HEK293 (cell line): ENCODE measurements at regions not wholly inside any gene's neighbourhood (a gene's known extent, or its start where the extent isn't known, plus 50 kb on each side); places are given as distances from the start of the nearest gene placed in this dataset.

Experiments used
- CTCF ChIA-PET: fragments of 350-600 bp; formaldehyde crosslinking; extraction: SDS; loops from one replicate; lab custom pipeline; 2021; ENCODE audit warnings: antibody characterized with exemption; lab: Yijun Ruan, JAX
- POLR2A ChIA-PET: fragments of 300-600 bp; formaldehyde crosslinking; extraction: SDS; loops from one replicate; lab custom pipeline; 2020; ENCODE audit warnings: antibody characterized with exemption, inconsistent platforms; lab: Yijun Ruan, JAX
- H3K27ac ChIP-seq: fragments of 200-500 bp; sonication (Bioruptor generic); 2 replicates; pipeline ENCODE4 v1.5.1; 2014; ENCODE audit warnings: low read depth, low read length, control low read depth, inconsistent platforms; ENCODE audit errors: extremely low read depth
- H3K36me3 ChIP-seq, 2 experiments: fragments of 200-500 bp in 1 of 2; sonication (Bioruptor generic) in 1 of 2; 1 replicate in 1 of 2; 2 replicates in 1 of 2; pipeline ENCODE4 v1.5.1; 2014 to 2017; ENCODE audit warnings: inconsistent platforms in 2 of 2, low read length in 2 of 2; ENCODE audit not compliant: control insufficient read depth in 2 of 2, insufficient read depth in 1 of 2
- H3K4me1 ChIP-seq: fragments of 200-500 bp; sonication (Bioruptor generic); 2 replicates; pipeline ENCODE4 v1.5.1; 2014; ENCODE audit warnings: mild to moderate bottlenecking, low read length, inconsistent platforms; ENCODE audit not compliant: control insufficient read depth, insufficient read depth
- H3K4me3 ChIP-seq: 2 replicates; pipeline ENCODE4 v1.5.1; 2011; ENCODE audit warnings: low read depth, mild to moderate bottlenecking, control low read depth, low read length, moderate library complexity
- H3K9me3 ChIP-seq: fragments of 200-500 bp; sonication (Bioruptor generic); 2 replicates; pipeline ENCODE4 v1.5.1; 2014; ENCODE audit warnings: low read depth, low read length, inconsistent platforms; ENCODE audit not compliant: control insufficient read depth, insufficient read depth
- SALL2 ChIP-seq: fragments of 450-650 bp; formaldehyde crosslinking; IDR thresholded peaks from 2 replicates; pipeline ENCODE4 v1.5.0; 2017; ENCODE audit warnings: missing biosample characterization, mild to moderate bottlenecking, missing genetic modification characterization, borderline replicate concordance
- SETDB1 ChIP-seq: IDR thresholded peaks from one replicate; pipeline ENCODE4 v1.6.1; 2017; ENCODE audit warnings: mild to moderate bottlenecking, low read length, moderate library complexity, mixed read lengths; ENCODE audit not compliant: insufficient read length
- TCF7L2 ChIP-seq: IDR thresholded peaks from 2 replicates; pipeline ENCODE4 v1.6.1; 2011; ENCODE audit warnings: low read depth, mild to moderate bottlenecking, inconsistent platforms, low read length, moderate library complexity, borderline replicate concordance
- ZNF112 ChIP-seq: fragments of 450-650 bp; formaldehyde crosslinking; IDR thresholded peaks from 2 replicates; pipeline ENCODE4 v1.5.0; 2017; ENCODE audit warnings: missing biosample characterization, missing genetic modification characterization
- ZNF140 ChIP-seq: fragments of 450-650 bp; formaldehyde crosslinking; IDR thresholded peaks from 2 replicates; pipeline ENCODE4 v1.5.1; 2016; ENCODE audit warnings: missing biosample characterization, missing genetic modification characterization
- ZNF354C ChIP-seq: fragments of 450-650 bp; formaldehyde crosslinking; IDR thresholded peaks from 2 replicates; pipeline ENCODE4 v1.5.1; 2016; ENCODE audit warnings: missing biosample characterization, missing genetic modification characterization, low read depth, borderline replicate concordance
- ZNF521 ChIP-seq: fragments of 450-650 bp; formaldehyde crosslinking; IDR thresholded peaks from 2 replicates; pipeline ENCODE4 v1.5.1; 2017; ENCODE audit warnings: missing biosample characterization, mild to moderate bottlenecking, missing genetic modification characterization
- ZNF555 ChIP-seq: fragments of 450-650 bp; formaldehyde crosslinking; conservative IDR thresholded peaks from 2 replicates; pipeline ENCODE4 v1.5.1; 2017; ENCODE audit warnings: missing biosample characterization, mild to moderate bottlenecking, missing genetic modification characterization, inconsistent platforms
- ZNF558 ChIP-seq: fragments of 450-650 bp; formaldehyde crosslinking; IDR thresholded peaks from 2 replicates; pipeline ENCODE4 v1.5.1; 2016; ENCODE audit warnings: missing biosample characterization, missing genetic modification characterization
- ZNF626 ChIP-seq: fragments of 450-650 bp; sonication (Bioruptor Pico); formaldehyde crosslinking; IDR thresholded peaks from 2 replicates; pipeline ENCODE4 v1.5.1; 2018; ENCODE audit warnings: missing biosample characterization, missing genetic modification characterization, inconsistent platforms
- ZNF639 ChIP-seq: fragments of 450-650 bp; formaldehyde crosslinking; IDR thresholded peaks from 2 replicates; pipeline ENCODE4 v1.5.1; 2016; ENCODE audit warnings: missing biosample characterization, missing genetic modification characterization
- ZNF654 ChIP-seq: fragments of 450-650 bp; formaldehyde crosslinking; IDR thresholded peaks from 2 replicates; pipeline ENCODE4 v1.5.1; 2016; ENCODE audit warnings: low read depth, missing biosample characterization, missing genetic modification characterization
- ZNF792 ChIP-seq: fragments of 450-650 bp; formaldehyde crosslinking; IDR thresholded peaks from 2 replicates; pipeline ENCODE4 v1.5.1; 2016; ENCODE audit warnings: missing biosample characterization, missing genetic modification characterization
- ZNF843 ChIP-seq: fragments of 450-650 bp; formaldehyde crosslinking; IDR thresholded peaks from 2 replicates; pipeline ENCODE4 v1.5.1; 2016; ENCODE audit warnings: missing biosample characterization, missing genetic modification characterization
- ZSCAN16 ChIP-seq: fragments of 450-650 bp; formaldehyde crosslinking; IDR thresholded peaks from 2 replicates; pipeline ENCODE4 v1.5.1; 2016; ENCODE audit warnings: missing biosample characterization, missing genetic modification characterization
- TF ChIP-seq, protein P1 (sequence below): fragments of 450-650 bp; formaldehyde crosslinking; IDR thresholded peaks from 2 replicates; pipeline ENCODE4 v1.5.1; 2017; ENCODE audit warnings: missing biosample characterization, missing genetic modification characterization
- TF ChIP-seq, protein P2 (sequence below): fragments of 450-650 bp; formaldehyde crosslinking; IDR thresholded peaks from 2 replicates; pipeline ENCODE4 v1.5.1; 2016; ENCODE audit warnings: missing biosample characterization, missing genetic modification characterization
- TF ChIP-seq, protein P3 (sequence below): fragments of 450-650 bp; formaldehyde crosslinking; conservative IDR thresholded peaks from 2 replicates; pipeline ENCODE4 v1.5.1; 2016; ENCODE audit warnings: low read depth, missing biosample characterization, missing genetic modification characterization
- TF ChIP-seq, protein P4 (sequence below): fragments of 450-650 bp; formaldehyde crosslinking; IDR thresholded peaks from 2 replicates; pipeline ENCODE4 v1.5.1; 2016; ENCODE audit warnings: missing biosample characterization, missing genetic modification characterization

DNA sequence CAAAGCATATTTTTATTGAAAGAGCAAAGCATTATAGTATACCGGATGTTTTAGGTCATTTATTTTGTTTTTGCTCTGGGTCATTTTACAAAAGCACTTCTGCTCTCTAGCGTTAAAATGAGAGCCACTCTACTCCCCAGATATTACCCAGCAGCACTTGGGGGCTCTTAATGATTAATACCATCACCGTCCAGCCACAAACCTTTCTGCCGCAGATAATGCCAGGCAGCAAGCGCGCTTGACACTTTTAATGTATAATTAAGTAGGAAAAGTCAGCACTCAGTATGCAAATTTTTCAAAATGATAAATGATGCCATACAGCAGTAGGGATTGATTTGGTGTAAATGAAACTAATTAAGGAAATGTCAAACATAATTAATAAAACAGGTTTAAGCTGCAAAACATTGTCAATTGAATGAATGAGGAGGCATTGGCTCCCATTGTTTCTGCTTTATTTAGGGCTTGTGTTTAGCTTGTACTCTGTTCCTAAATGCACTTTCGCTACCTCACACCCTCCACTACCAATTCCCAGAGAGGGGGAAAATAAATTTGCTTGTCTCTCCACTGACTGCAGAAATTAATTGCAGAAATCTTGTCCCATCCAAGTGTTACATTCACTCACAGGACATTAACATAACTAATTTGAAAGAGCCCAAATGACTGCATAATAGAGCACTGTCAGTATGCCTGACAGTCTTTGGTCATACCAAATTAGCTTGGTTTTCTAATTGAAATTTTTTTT, 358.8 kb upstream of the ARRDC3 start:
- Histone ChIP-seq H3K27ac (no peak overlapping the region), H3K9me3 (no peaks in the 10 kb centered on the region), H3K4me3 (no peak overlapping the region), H3K4me1 (no peaks in the 10 kb centered on the region), H3K36me3 (no peaks in the 10 kb centered on the region)
- ChIA-PET CTCF (no interaction called here), POLR2A (no interaction called here)
- no peak for TF ChIP-seq ZNF843 (tag by site-specific recombination)
- TF ChIP-seq, protein P1, sequence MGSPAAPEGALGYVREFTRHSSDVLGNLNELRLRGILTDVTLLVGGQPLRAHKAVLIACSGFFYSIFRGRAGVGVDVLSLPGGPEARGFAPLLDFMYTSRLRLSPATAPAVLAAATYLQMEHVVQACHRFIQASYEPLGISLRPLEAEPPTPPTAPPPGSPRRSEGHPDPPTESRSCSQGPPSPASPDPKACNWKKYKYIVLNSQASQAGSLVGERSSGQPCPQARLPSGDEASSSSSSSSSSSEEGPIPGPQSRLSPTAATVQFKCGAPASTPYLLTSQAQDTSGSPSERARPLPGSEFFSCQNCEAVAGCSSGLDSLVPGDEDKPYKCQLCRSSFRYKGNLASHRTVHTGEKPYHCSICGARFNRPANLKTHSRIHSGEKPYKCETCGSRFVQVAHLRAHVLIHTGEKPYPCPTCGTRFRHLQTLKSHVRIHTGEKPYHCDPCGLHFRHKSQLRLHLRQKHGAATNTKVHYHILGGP (tag by site-specific recombination), result no peak
- TF ChIP-seq, protein P2, sequence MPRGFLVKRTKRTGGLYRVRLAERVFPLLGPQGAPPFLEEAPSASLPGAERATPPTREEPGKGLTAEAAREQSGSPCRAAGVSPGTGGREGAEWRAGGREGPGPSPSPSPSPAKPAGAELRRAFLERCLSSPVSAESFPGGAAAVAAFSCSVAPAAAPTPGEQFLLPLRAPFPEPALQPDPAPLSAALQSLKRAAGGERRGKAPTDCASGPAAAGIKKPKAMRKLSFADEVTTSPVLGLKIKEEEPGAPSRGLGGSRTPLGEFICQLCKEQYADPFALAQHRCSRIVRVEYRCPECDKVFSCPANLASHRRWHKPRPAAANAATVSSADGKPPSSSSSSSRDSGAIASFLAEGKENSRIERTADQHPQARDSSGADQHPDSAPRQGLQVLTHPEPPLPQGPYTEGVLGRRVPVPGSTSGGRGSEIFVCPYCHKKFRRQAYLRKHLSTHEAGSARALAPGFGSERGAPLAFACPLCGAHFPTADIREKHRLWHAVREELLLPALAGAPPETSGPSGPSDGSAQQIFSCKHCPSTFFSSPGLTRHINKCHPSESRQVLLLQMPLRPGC (tag by site-specific recombination), result no peak
- TF ChIP-seq SALL2 (tag by site-specific recombination), result no peak
- no peak for TF ChIP-seq TCF7L2
- TF ChIP-seq ZNF354C (tag by site-specific recombination), result no peak

GRCh38 chr5:91730026-91730425, 346.9 kb upstream of the ARRDC3 start:
- ChIA-PET POLR2A (no interaction called here), CTCF (no interaction called here)
- Histone ChIP-seq H3K27ac (no peak overlapping the region), H3K36me3 (no peaks in the 10 kb centered on the region), H3K9me3 (no peaks in the 10 kb centered on the region), H3K4me1 (no peaks in the 10 kb centered on the region), H3K4me3 (no peak overlapping the region)
- TF ChIP-seq, protein P3, sequence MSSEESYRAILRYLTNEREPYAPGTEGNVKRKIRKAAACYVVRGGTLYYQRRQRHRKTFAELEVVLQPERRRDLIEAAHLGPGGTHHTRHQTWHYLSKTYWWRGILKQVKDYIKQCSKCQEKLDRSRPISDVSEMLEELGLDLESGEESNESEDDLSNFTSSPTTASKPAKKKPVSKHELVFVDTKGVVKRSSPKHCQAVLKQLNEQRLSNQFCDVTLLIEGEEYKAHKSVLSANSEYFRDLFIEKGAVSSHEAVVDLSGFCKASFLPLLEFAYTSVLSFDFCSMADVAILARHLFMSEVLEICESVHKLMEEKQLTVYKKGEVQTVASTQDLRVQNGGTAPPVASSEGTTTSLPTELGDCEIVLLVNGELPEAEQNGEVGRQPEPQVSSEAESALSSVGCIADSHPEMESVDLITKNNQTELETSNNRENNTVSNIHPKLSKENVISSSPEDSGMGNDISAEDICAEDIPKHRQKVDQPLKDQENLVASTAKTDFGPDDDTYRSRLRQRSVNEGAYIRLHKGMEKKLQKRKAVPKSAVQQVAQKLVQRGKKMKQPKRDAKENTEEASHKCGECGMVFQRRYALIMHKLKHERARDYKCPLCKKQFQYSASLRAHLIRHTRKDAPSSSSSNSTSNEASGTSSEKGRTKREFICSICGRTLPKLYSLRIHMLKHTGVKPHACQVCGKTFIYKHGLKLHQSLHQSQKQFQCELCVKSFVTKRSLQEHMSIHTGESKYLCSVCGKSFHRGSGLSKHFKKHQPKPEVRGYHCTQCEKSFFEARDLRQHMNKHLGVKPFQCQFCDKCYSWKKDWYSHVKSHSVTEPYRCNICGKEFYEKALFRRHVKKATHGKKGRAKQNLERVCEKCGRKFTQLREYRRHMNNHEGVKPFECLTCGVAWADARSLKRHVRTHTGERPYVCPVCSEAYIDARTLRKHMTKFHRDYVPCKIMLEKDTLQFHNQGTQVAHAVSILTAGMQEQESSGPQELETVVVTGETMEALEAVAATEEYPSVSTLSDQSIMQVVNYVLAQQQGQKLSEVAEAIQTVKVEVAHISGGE (tag by site-specific recombination), result no peak
- no peak for TF ChIP-seq SETDB1
- TF ChIP-seq ZNF521 (tag by site-specific recombination), result no peak
- no peak for TF ChIP-seq ZNF112
- TF ChIP-seq ZNF654 (tag by site-specific recombination), result no peak
- no peak for TF ChIP-seq ZNF555 (tag by site-specific recombination)
- TF ChIP-seq ZNF558, result no peak
- no peak for TF ChIP-seq ZNF626 (tag by site-specific recombination)
- no peak for TF ChIP-seq ZNF639 (tag by site-specific recombination)
- no peak for TF ChIP-seq ZNF792 (tag by site-specific recombination)
- TF ChIP-seq ZNF140, result no peak
- no peak for TF ChIP-seq ZSCAN16
- TF ChIP-seq, protein P4, sequence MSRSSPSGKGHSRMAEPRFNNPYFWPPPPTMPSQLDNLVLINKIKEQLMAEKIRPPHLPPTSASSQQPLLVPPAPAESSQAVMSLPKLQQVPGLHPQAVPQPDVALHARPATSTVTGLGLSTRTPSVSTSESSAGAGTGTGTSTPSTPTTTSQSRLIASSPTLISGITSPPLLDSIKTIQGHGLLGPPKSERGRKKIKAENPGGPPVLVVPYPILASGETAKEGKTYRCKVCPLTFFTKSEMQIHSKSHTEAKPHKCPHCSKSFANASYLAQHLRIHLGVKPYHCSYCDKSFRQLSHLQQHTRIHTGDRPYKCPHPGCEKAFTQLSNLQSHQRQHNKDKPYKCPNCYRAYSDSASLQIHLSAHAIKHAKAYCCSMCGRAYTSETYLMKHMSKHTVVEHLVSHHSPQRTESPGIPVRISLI, result no peak
